Keratinocyte (primary cell): ENCODE measurements at regions not wholly inside any gene's neighbourhood (a gene's known extent, or its start where the extent isn't known, plus 50 kb on each side); places are given as distances from the start of the nearest gene placed in this dataset.

Experiments
- DNase-seq: peaks from one replicate; pipeline ENCODE4 v3.0.0-alpha.2; 2011; ENCODE audit warnings: low read depth, missing footprints, low spot score
- FAIRE-seq: peaks from 2 replicates; lab custom pipeline; 2011; peaks lifted over from hg19 to GRCh38; lab: Jason Lieb, UNC
- H2AFZ ChIP-seq: 2 replicates; pipeline ENCODE4 v1.6.0; 2012; ENCODE audit warnings: low read length, control low read depth, inconsistent platforms; ENCODE audit not compliant: control insufficient read depth
- H3K27ac ChIP-seq: 2 replicates; pipeline ENCODE4 v1.5.1; 2011; ENCODE audit warnings: low read length; ENCODE audit not compliant: control insufficient read depth, insufficient read depth
- H3K27me3 ChIP-seq: 3 replicates; pipeline ENCODE4 v1.6.0; 2011; ENCODE audit warnings: low read length; ENCODE audit not compliant: control insufficient read depth, insufficient read depth; ENCODE audit errors: extremely low read depth
- H3K36me3 ChIP-seq, 2 experiments: 2 replicates in 1 of 2; 3 replicates in 1 of 2; pipeline ENCODE4 v1.5.1; 2011; ENCODE audit warnings: low read length in 2 of 2, mild to moderate bottlenecking in 1 of 2; ENCODE audit not compliant: control insufficient read depth in 2 of 2, insufficient read depth in 2 of 2; ENCODE audit errors: extremely low read depth in 1 of 2
- H3K4me1 ChIP-seq: 3 replicates; pipeline ENCODE4 v1.5.1; 2011; ENCODE audit warnings: low read length; ENCODE audit not compliant: control insufficient read depth, insufficient read depth; ENCODE audit errors: extremely low read depth
- H3K4me2 ChIP-seq: 3 replicates; pipeline ENCODE4 v1.6.0; 2011; ENCODE audit warnings: low read depth, low read length; ENCODE audit not compliant: control insufficient read depth, insufficient read depth; ENCODE audit errors: extremely low read depth
- H3K4me3 ChIP-seq, 3 experiments: fragments of 200-600 bp in 1 of 3; sonication (generic) in 1 of 3; 2 replicates in 2 of 3; 3 replicates in 1 of 3; pipeline ENCODE4 v1.5.1; 2011 to 2016; ENCODE audit warnings: low read length in 3 of 3, mild to moderate bottlenecking in 3 of 3, control low read depth in 2 of 3, inconsistent platforms in 1 of 3, low read depth in 1 of 3, mixed read lengths in 1 of 3, mixed run types in 1 of 3, moderate library complexity in 1 of 3; ENCODE audit not compliant: control insufficient read depth in 2 of 3, insufficient read depth in 2 of 3; ENCODE audit errors: extremely low read depth in 1 of 3
- H3K79me2 ChIP-seq: 2 replicates; pipeline ENCODE4 v1.6.0; 2012; ENCODE audit warnings: low read length; ENCODE audit not compliant: control insufficient read depth, insufficient read depth
- H3K9ac ChIP-seq: 3 replicates; pipeline ENCODE4 v1.6.0; 2011; ENCODE audit warnings: low read length; ENCODE audit not compliant: control insufficient read depth, insufficient read depth; ENCODE audit errors: extremely low read depth
- H3K9me1 ChIP-seq: 3 replicates; pipeline ENCODE4 v1.6.0; 2011; ENCODE audit warnings: low read length; ENCODE audit not compliant: control insufficient read depth, insufficient read depth; ENCODE audit errors: extremely low read depth
- H3K9me3 ChIP-seq: 2 replicates; pipeline ENCODE4 v1.5.1; 2012; ENCODE audit warnings: low read depth, low read length; ENCODE audit not compliant: control insufficient read depth
- H4K20me1 ChIP-seq: 3 replicates; pipeline ENCODE4 v1.6.0; 2011; ENCODE audit warnings: low read length; ENCODE audit not compliant: control insufficient read depth, insufficient read depth; ENCODE audit errors: extremely low read depth
- EZH2 ChIP-seq: IDR thresholded peaks from one replicate; pipeline ENCODE4 v1.6.1; 2012; ENCODE audit warnings: inconsistent platforms, mild to moderate bottlenecking, low read length, moderate library complexity
- dilution Hi-C: fragments of 300-500 bp; cut with MboI; formaldehyde crosslinking; loops from one replicate; pipeline ENCODE4 v1.7.0; 2020; ENCODE audit warnings: low sequenced_read_pairs; ENCODE audit not compliant: extremely low pct_ligation_motif_present
- TF ChIP-seq, protein P1 (sequence below), 3 experiments: IDR thresholded peaks in 1 of 3; conservative IDR thresholded peaks in 1 of 3; optimal IDR thresholded peaks in 1 of 3; 2 replicates in 2 of 3; 3 replicates in 1 of 3; pipeline versions ENCODE3 to v1.5.1; 2011; ENCODE audit warnings: low read length in 3 of 3, mild to moderate bottlenecking in 3 of 3, moderate library complexity in 2 of 3, control low read depth in 1 of 3, inconsistent platforms in 1 of 3; ENCODE audit not compliant: insufficient read depth in 2 of 3; ENCODE audit errors: extremely low read depth in 1 of 3

- Histone ChIP-seq H3K9me1 (no peaks in the 10 kb centered on the region), H3K9me3 (no peaks in the 10 kb centered on the region), H3K27me3 (no peaks in the 10 kb centered on the region), H3K79me2 (no peaks in the 10 kb centered on the region), H3K9ac (no peak overlapping the region), H3K4me3 (no peak overlapping the region), H3K4me1 (no peaks in the 10 kb centered on the region), H3K36me3 (no peaks in the 10 kb centered on the region), H4K20me1 (no peaks in the 10 kb centered on the region), H3K4me2 (no peak overlapping the region), H2AFZ (no peak overlapping the region), H3K27ac (no peak overlapping the region)
- no peak for TF ChIP-seq EZH2
- TF ChIP-seq, protein P1, sequence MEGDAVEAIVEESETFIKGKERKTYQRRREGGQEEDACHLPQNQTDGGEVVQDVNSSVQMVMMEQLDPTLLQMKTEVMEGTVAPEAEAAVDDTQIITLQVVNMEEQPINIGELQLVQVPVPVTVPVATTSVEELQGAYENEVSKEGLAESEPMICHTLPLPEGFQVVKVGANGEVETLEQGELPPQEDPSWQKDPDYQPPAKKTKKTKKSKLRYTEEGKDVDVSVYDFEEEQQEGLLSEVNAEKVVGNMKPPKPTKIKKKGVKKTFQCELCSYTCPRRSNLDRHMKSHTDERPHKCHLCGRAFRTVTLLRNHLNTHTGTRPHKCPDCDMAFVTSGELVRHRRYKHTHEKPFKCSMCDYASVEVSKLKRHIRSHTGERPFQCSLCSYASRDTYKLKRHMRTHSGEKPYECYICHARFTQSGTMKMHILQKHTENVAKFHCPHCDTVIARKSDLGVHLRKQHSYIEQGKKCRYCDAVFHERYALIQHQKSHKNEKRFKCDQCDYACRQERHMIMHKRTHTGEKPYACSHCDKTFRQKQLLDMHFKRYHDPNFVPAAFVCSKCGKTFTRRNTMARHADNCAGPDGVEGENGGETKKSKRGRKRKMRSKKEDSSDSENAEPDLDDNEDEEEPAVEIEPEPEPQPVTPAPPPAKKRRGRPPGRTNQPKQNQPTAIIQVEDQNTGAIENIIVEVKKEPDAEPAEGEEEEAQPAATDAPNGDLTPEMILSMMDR (optimal IDR thresholded peaks at IDR 0.05 in 1 of 3, IDR thresholded peaks at IDR 0.05 in 1 of 3, conservative IDR thresholded peaks at IDR 0.05 in 1 of 3; ENCODE audit: extremely low read depth in 1 of 3, insufficient read depth in 2 of 3, low read length in 3 of 3) = no peak
- FAIRE-seq = no peak
- dilution Hi-C loops = no loop called here
- DNase-seq = no peak
These were observed 126.0 kb upstream of the TMEM161B start for GRCh38 chr5:88394536-88395175.

GRCh38 chr5:88393716-88394535 lies 125.3 kb upstream of the TMEM161B start:
- Histone ChIP-seq H3K9me3 (no peaks in the 10 kb centered on the region), H3K9ac (no peak overlapping the region), H2AFZ (no peak overlapping the region), H3K9me1 (no peaks in the 10 kb centered on the region), H3K4me2 (no peak overlapping the region), H3K4me3 (no peak overlapping the region), H3K27ac (no peak overlapping the region), H3K79me2 (no peaks in the 10 kb centered on the region), H3K4me1 (no peaks in the 10 kb centered on the region), H3K27me3 (no peaks in the 10 kb centered on the region), H3K36me3 (no peaks in the 10 kb centered on the region), H4K20me1 (no peaks in the 10 kb centered on the region)
- TF ChIP-seq EZH2 = no peak
- TF ChIP-seq, protein P1 (optimal IDR thresholded peaks at IDR 0.05 in 1 of 3, IDR thresholded peaks at IDR 0.05 in 1 of 3, conservative IDR thresholded peaks at IDR 0.05 in 1 of 3; ENCODE audit: extremely low read depth in 1 of 3, insufficient read depth in 2 of 3, low read length in 3 of 3) = no peak
- no peak for FAIRE-seq
- dilution Hi-C loops = no loop called here
- DNase-seq = no peak
